ENCODE measurements at regions not wholly inside any gene's neighbourhood (a gene's known extent, or its start where the extent isn't known, plus 50 kb on each side); places are given as distances from the start of the nearest gene placed in this dataset.
"Not testable (repeated sequence)": the region's sequence is repeated elsewhere in the genome, so short reads cannot be mapped to it uniquely, and the experiment has no call there.

GRCh38 chr12:86711731-86712130, 455.5 kb upstream of the MGAT4C start:
- no peak for TF ChIP-seq CTCF (IDR thresholded peaks at IDR 0.05; ENCODE audit: poor library complexity, severe bottlenecking)
- no peak for TF ChIP-seq RAD21 (conservative IDR thresholded peaks at IDR 0.05)
- TF ChIP-seq EP300 (conservative IDR thresholded peaks at IDR 0.05; ENCODE audit: poor library complexity, severe bottlenecking) = no peak
- no peak for TF ChIP-seq SMC3 (conservative IDR thresholded peaks at IDR 0.05; ENCODE audit: poor library complexity)
- TF ChIP-seq POLR2AphosphoS5 (IDR thresholded peaks at IDR 0.05) = no peak
- TF ChIP-seq MXI1 (conservative IDR thresholded peaks at IDR 0.05; ENCODE audit: poor library complexity, severe bottlenecking) = no peak
- no peak overlapping the region for H3K4me2 ChIP-seq (ENCODE audit: low read length)
- no peaks in the 10 kb centered on the region for H3K79me2 ChIP-seq (replicated peaks; ENCODE audit: insufficient read depth, low read length)
- H3K9me2 ChIP-seq (ENCODE audit: insufficient read depth, low read length) = no peaks in the 10 kb centered on the region
- no peak overlapping the region for H2AFZ ChIP-seq (ENCODE audit: low read depth, low read length)
- no peaks in the 10 kb centered on the region for H3K36me3 ChIP-seq (ENCODE audit: insufficient read depth, low read length)
- H3K9me3 ChIP-seq (ENCODE audit: low read length) = no peaks in the 10 kb centered on the region
- no peaks in the 10 kb centered on the region for H3F3A ChIP-seq (ENCODE audit: insufficient read depth, low read length, poor library complexity, severe bottlenecking)
- no peak overlapping the region for H3K27ac ChIP-seq (ENCODE audit: low read length)
- no peaks in the 10 kb centered on the region for H3K27me3 ChIP-seq (ENCODE audit: insufficient read depth, low read depth, low read length)
- no peaks in the 10 kb centered on the region for H4K20me1 ChIP-seq (ENCODE audit: insufficient read depth)
- no peak overlapping the region for H3K9ac ChIP-seq (ENCODE audit: low read length)
- no peak overlapping the region for H3K4me3 ChIP-seq (ENCODE audit: low read length)

- no peak for TF ChIP-seq EZH2 (IDR thresholded peaks at IDR 0.05; ENCODE audit: borderline replicate concordance, insufficient read depth, low read length, poor library complexity, severe bottlenecking)
- no peak for TF ChIP-seq CTCF (IDR thresholded peaks at IDR 0.05; ENCODE audit: poor library complexity, severe bottlenecking)
- TF ChIP-seq SMC3 (conservative IDR thresholded peaks at IDR 0.05; ENCODE audit: poor library complexity) = no peak
- TF ChIP-seq MXI1 (conservative IDR thresholded peaks at IDR 0.05; ENCODE audit: poor library complexity, severe bottlenecking) = no peak
- TF ChIP-seq RAD21 (conservative IDR thresholded peaks at IDR 0.05) = no peak
- no peak for TF ChIP-seq POLR2AphosphoS5 (IDR thresholded peaks at IDR 0.05)
- no peaks in the 10 kb centered on the region for H3K36me3 ChIP-seq (ENCODE audit: insufficient read depth, low read length)
- no peaks in the 10 kb centered on the region for H3K79me2 ChIP-seq (replicated peaks; ENCODE audit: insufficient read depth, low read length)
- H2AFZ ChIP-seq (ENCODE audit: low read depth, low read length) = no peak overlapping the region
- no peaks in the 10 kb centered on the region for H3F3A ChIP-seq (ENCODE audit: insufficient read depth, low read length, poor library complexity, severe bottlenecking)
- no peak overlapping the region for H3K4me2 ChIP-seq (ENCODE audit: low read length)
- H4K20me1 ChIP-seq (ENCODE audit: insufficient read depth) = no peaks in the 10 kb centered on the region
- H3K9me3 ChIP-seq (ENCODE audit: low read length) = no peaks in the 10 kb centered on the region
- H3K27ac ChIP-seq (ENCODE audit: low read length) = no peak overlapping the region
- no peak overlapping the region for H3K4me3 ChIP-seq (ENCODE audit: low read length)
- H3K9ac ChIP-seq (ENCODE audit: low read length) = no peak overlapping the region
- H3K27me3 ChIP-seq (ENCODE audit: insufficient read depth, low read depth, low read length) = no peaks in the 10 kb centered on the region
- H3K9me2 ChIP-seq (ENCODE audit: insufficient read depth, low read length) = no peaks in the 10 kb centered on the region
These were observed 453.9 kb upstream of the MGAT4C start for GRCh38 chr12:86710109-86710508.

- not testable (repeated sequence) for H4K20me1 ChIP-seq (ENCODE audit: insufficient read depth); H2AFZ ChIP-seq (ENCODE audit: low read depth, low read length); H3K36me3 ChIP-seq (ENCODE audit: insufficient read depth, low read length); H3K79me2 ChIP-seq (replicated peaks; ENCODE audit: insufficient read depth, low read length); H3K27ac ChIP-seq (ENCODE audit: low read length); H3K9ac ChIP-seq (ENCODE audit: low read length); H3K4me3 ChIP-seq (ENCODE audit: low read length); H3K27me3 ChIP-seq (ENCODE audit: insufficient read depth, low read depth, low read length); H3K4me2 ChIP-seq (ENCODE audit: low read length); H3K9me3 ChIP-seq (ENCODE audit: low read length); H3K9me2 ChIP-seq (ENCODE audit: insufficient read depth, low read length); H3F3A ChIP-seq (ENCODE audit: insufficient read depth, low read length, poor library complexity, severe bottlenecking)
These were observed 452.8 kb upstream of the MGAT4C start for GRCh38 chr12:86709017-86709416.

All from neural cell (in vitro differentiated cells).